ENCODE measurements at regions not wholly inside any gene's neighbourhood (a gene's known extent, or its start where the extent isn't known, plus 50 kb on each side); places are given as distances from the start of the nearest gene placed in this dataset.

DNA sequence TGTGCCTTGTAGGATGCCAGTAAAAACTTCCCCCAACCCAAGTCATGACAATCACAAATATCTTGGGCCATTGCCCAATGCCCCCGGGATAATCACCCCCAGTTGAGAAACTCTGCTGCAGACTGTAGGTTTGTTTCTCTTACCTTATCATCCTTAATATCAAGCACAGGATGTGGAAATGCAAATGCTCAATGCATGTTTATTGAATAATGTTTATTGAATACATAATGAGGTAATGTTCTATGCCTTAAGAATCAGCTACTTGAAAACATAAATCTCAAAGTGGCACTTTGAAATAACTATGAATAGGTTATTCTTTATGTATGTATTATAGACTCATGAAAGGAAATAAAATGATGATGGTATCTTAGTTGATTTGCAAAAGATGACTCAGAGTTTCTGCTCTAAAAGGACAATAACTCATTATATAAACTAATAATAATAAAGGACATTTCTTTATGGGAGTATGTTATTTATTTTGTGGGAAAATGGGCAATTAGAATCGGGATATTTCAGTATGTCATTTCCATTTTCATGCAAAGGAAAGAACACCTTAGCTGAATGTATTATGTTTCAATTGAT is 414.2 kb downstream of the EFNB2 start:
- no peaks in the 10 kb centered on the region for H3K36me3 ChIP-seq (ENCODE audit: low read depth)
- H4K20me1 ChIP-seq (ENCODE audit: insufficient read depth), result no peaks in the 10 kb centered on the region
- no peaks in the 10 kb centered on the region for H3K9me2 ChIP-seq (ENCODE audit: insufficient read depth)
- H2AFZ ChIP-seq, result no peak overlapping the region
- no peak overlapping the region for H3K4me3 ChIP-seq
- H3K4me1 ChIP-seq (ENCODE audit: insufficient read depth), result peaks cover 25% of the 10 kb centered on the region
- no peak for DNase-seq
- 89 to 93% methylated on average over 2 of the region's 2 CpGs for WGBS, 2 experiments (ENCODE audit: low coverage in 1 of 2, low lambda C conversion rate in 2 of 2, missing lambda C conversion rate in 2 of 2)
- no peaks in the 10 kb centered on the region for H3K9me3 ChIP-seq (ENCODE audit: low read depth)
- in situ Hi-C loops (cut with MboI), result no loop called here
- no peak for TF ChIP-seq EZH2phosphoT487 (IDR thresholded peaks at IDR 0.05; ENCODE audit: insufficient read depth, low read depth)
- TF ChIP-seq EZH2 (IDR thresholded peaks at IDR 0.05; ENCODE audit: insufficient read depth, poor library complexity, severe bottlenecking), result no peak
- peaks cover 16% of the 10 kb centered on the region; the same call in 1 of the 2 replicates for H3F3A ChIP-seq (ENCODE audit: insufficient read depth)
- H3K27me3 ChIP-seq (replicated peaks; ENCODE audit: insufficient read depth), result no peaks in the 10 kb centered on the region
- H3K27ac ChIP-seq, result no peak overlapping the region
- H3K9ac ChIP-seq, result no peak overlapping the region
- H3K79me2 ChIP-seq (ENCODE audit: insufficient read depth), result no peaks in the 10 kb centered on the region
- no peak overlapping the region for H3K4me2 ChIP-seq (ENCODE audit: unreplicated experiment)

DNA sequence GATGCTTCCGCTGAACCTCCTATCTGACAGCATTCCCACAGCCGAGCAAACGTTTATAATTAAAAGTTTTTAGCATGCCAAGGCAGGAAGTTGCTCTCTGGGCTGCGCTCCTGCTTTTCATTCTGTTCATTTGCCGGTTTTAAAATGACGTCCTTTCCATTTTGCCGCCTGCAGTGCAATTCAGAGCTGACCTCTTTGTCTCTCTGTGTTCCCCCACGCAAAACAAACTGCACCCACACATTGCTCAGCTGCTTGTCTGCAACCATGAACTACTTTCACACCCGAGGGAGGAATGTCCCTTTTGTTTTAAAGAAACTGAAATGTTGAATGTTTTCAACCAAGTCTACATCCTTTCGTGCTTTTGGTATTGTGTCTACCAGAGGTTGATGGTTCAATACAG is 416.5 kb downstream of the EFNB2 start:
- no peaks in the 10 kb centered on the region for H3K27me3 ChIP-seq (replicated peaks; ENCODE audit: insufficient read depth)
- H3K9me2 ChIP-seq (ENCODE audit: insufficient read depth), result no peaks in the 10 kb centered on the region
- H2AFZ ChIP-seq, result peak overlapping the region; percentile 45; the same call in 1 of the 2 replicates
- peak overlapping the region; percentile 38 for H3K4me3 ChIP-seq
- peaks cover 39% of the 10 kb centered on the region for H3K4me1 ChIP-seq (ENCODE audit: insufficient read depth)
- H4K20me1 ChIP-seq (ENCODE audit: insufficient read depth), result no peaks in the 10 kb centered on the region
- no peak overlapping the region for H3K27ac ChIP-seq
- peaks cover 31% of the 10 kb centered on the region for H3F3A ChIP-seq (ENCODE audit: insufficient read depth)
- WGBS, 2 experiments (ENCODE audit: low coverage in 1 of 2, low lambda C conversion rate in 2 of 2, missing lambda C conversion rate in 2 of 2), result 10 to 13% methylated on average over 10 of the region's 10 CpGs
- DNase-seq, result no peak
- no peaks in the 10 kb centered on the region for H3K79me2 ChIP-seq (ENCODE audit: insufficient read depth)
- peak overlapping the region; percentile 54 for H3K4me2 ChIP-seq (ENCODE audit: unreplicated experiment)
- TF ChIP-seq EZH2phosphoT487 (IDR thresholded peaks at IDR 0.05; ENCODE audit: insufficient read depth, low read depth) (no peak), EZH2 (IDR thresholded peaks at IDR 0.05; ENCODE audit: insufficient read depth, poor library complexity, severe bottlenecking) (no peak)
- in situ Hi-C loops (cut with MboI), result no loop called here
- H3K9ac ChIP-seq, result no peak overlapping the region
- no peaks in the 10 kb centered on the region for H3K36me3 ChIP-seq (ENCODE audit: low read depth)
- H3K9me3 ChIP-seq (ENCODE audit: low read depth), result no peaks in the 10 kb centered on the region

DNA sequence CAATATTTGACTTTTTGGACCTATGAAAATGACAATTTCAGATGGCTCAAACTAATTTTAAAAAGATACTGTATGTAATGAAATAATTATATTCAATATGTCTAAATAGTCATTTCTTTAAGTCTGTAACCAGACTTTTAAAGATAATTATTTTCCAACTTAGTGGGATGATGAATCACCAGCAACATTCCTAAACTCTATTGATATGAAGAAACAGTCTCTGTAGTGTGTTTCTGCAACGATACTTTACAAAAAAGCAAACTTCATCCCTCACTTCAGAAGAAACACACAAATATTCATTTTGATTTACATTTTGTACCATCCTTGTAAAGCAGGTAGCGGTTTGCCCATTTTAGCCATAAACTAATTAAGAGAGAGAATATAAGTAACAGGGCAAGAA is 417.4 kb downstream of the EFNB2 start:
- Histone ChIP-seq H3K4me1 (ENCODE audit: insufficient read depth) (peaks cover 39% of the 10 kb centered on the region), H3K9me3 (ENCODE audit: low read depth) (no peaks in the 10 kb centered on the region), H3K36me3 (ENCODE audit: low read depth) (no peaks in the 10 kb centered on the region), H3K27me3 (replicated peaks; ENCODE audit: insufficient read depth) (no peaks in the 10 kb centered on the region), H3K79me2 (ENCODE audit: insufficient read depth) (no peaks in the 10 kb centered on the region), H3K9me2 (ENCODE audit: insufficient read depth) (no peaks in the 10 kb centered on the region), H3F3A (ENCODE audit: insufficient read depth) (peaks cover 31% of the 10 kb centered on the region), H4K20me1 (ENCODE audit: insufficient read depth) (no peaks in the 10 kb centered on the region), H3K4me2 (ENCODE audit: unreplicated experiment) (peak overlapping the region; percentile 15), H2AFZ (no peak overlapping the region), H3K4me3 (no peak overlapping the region), H3K27ac (no peak overlapping the region), H3K9ac (no peak overlapping the region)
- in situ Hi-C loops (cut with MboI), result no loop called here
- no peak for TF ChIP-seq EZH2phosphoT487 (IDR thresholded peaks at IDR 0.05; ENCODE audit: insufficient read depth, low read depth)
- no peak for TF ChIP-seq EZH2 (IDR thresholded peaks at IDR 0.05; ENCODE audit: insufficient read depth, poor library complexity, severe bottlenecking)
- 80 to 88% methylated on average over 2 of the region's 2 CpGs for WGBS, 2 experiments (ENCODE audit: low coverage in 1 of 2, low lambda C conversion rate in 2 of 2, missing lambda C conversion rate in 2 of 2)
- DNase-seq, result peak; percentile 40

DNA sequence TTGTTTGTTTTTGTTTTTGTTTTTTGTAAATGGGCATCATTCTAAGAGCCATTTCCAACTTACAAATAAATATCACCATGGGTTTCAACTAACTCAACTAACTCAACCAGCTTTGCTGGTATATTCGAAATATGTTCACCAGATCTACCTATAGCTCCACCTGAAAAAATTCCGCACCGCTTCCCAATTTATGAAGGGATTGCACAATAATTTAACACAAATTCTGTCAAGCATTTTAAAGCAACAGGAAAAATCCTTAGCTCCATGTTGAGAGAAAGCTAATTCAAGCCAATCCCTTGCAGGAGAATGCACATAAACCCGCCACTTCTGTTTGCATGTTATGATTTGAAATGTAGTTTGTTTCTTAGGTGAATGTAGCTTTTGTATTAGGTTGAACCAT is 417.8 kb downstream of the EFNB2 start:
- no peak for DNase-seq
- peak overlapping the region; percentile 15 for H3K4me2 ChIP-seq (ENCODE audit: unreplicated experiment)
- H3K27ac ChIP-seq, result no peak overlapping the region
- TF ChIP-seq EZH2phosphoT487 (IDR thresholded peaks at IDR 0.05; ENCODE audit: insufficient read depth, low read depth) (no peak), EZH2 (IDR thresholded peaks at IDR 0.05; ENCODE audit: insufficient read depth, poor library complexity, severe bottlenecking) (no peak)
- H3F3A ChIP-seq (ENCODE audit: insufficient read depth), result peaks cover 31% of the 10 kb centered on the region
- H3K36me3 ChIP-seq (ENCODE audit: low read depth), result no peaks in the 10 kb centered on the region
- no peak overlapping the region for H3K4me3 ChIP-seq
- H3K9me3 ChIP-seq (ENCODE audit: low read depth), result no peaks in the 10 kb centered on the region
- no peak overlapping the region for H2AFZ ChIP-seq
- no peak overlapping the region for H3K9ac ChIP-seq
- H3K9me2 ChIP-seq (ENCODE audit: insufficient read depth), result no peaks in the 10 kb centered on the region
- WGBS, 2 experiments (ENCODE audit: low coverage in 1 of 2, low lambda C conversion rate in 2 of 2, missing lambda C conversion rate in 2 of 2), result 97 to 98% methylated on average over 4 of the region's 4 CpGs
- H3K79me2 ChIP-seq (ENCODE audit: insufficient read depth), result no peaks in the 10 kb centered on the region
- H4K20me1 ChIP-seq (ENCODE audit: insufficient read depth), result no peaks in the 10 kb centered on the region
- H3K4me1 ChIP-seq (ENCODE audit: insufficient read depth), result peaks cover 39% of the 10 kb centered on the region
- H3K27me3 ChIP-seq (replicated peaks; ENCODE audit: insufficient read depth), result no peaks in the 10 kb centered on the region
- in situ Hi-C loops (cut with MboI), result no loop called here
